Stimulated activated CD8-positive, alpha-beta memory T cell treated with anti-CD3 and anti-CD28 coated beads, Interleukin-15, amount 100 ng/mL, for 4 hours (primary cell): ENCODE measurements at regions not wholly inside any gene's neighbourhood (a gene's known extent, or its start where the extent isn't known, plus 50 kb on each side); places are given as distances from the start of the nearest gene placed in this dataset.

Experiments
- DNase-seq, 2 donors: peaks; one replicate each; pipeline ENCODE4 v3.0.0-alpha.2; 2020; ENCODE audit warnings: low read depth in 2 of 2

- no peak for DNase-seq
Observed at GRCh38 chr5:174288439-174288838, 242.9 kb downstream of the NSG2 start.

GRCh38 chr5:174291162-174291561, 245.7 kb downstream of the NSG2 start:
- DNase-seq, result no peak

- no peak for DNase-seq
Observed at GRCh38 chr5:174292348-174292747, 246.8 kb downstream of the NSG2 start.

GRCh38 chr5:174293006-174293405, 247.5 kb downstream of the NSG2 start:
- no peak for DNase-seq

- DNase-seq, result no peak
Observed at GRCh38 chr5:174293481-174293880, 248.0 kb downstream of the NSG2 start.

- no peak for DNase-seq
Observed at GRCh38 chr5:174294891-174295620, 249.6 kb downstream of the NSG2 start.

- DNase-seq, result no peak
Observed at GRCh38 chr5:174295702-174296436, 250.4 kb downstream of the NSG2 start.

- DNase-seq, result no peak
Observed at GRCh38 chr5:174300118-174300940, 254.8 kb downstream of the NSG2 start.

- DNase-seq, result no peak
Observed at GRCh38 chr5:174300941-174301761, 255.6 kb downstream of the NSG2 start.

GRCh38 chr5:174301848-174302625, 256.5 kb downstream of the NSG2 start:
- DNase-seq, result no peak

- no peak for DNase-seq
Observed at GRCh38 chr5:174303035-174303434, 257.5 kb downstream of the NSG2 start.

GRCh38 chr5:174303437-174304045, 258.0 kb downstream of the NSG2 start:
- DNase-seq, result no peak

GRCh38 chr5:174305241-174305681, 259.8 kb downstream of the NSG2 start:
- no peak for DNase-seq

- no peak for DNase-seq
Observed at GRCh38 chr5:174306345-174307030, 261.0 kb downstream of the NSG2 start.

- no peak for DNase-seq
Observed at GRCh38 chr5:174307031-174307408, 261.5 kb downstream of the NSG2 start.

- DNase-seq, result no peak
Observed at GRCh38 chr5:174307656-174308271, 262.3 kb downstream of the NSG2 start.

- no peak for DNase-seq
Observed at GRCh38 chr5:174309131-174309795, 263.8 kb downstream of the NSG2 start.

- DNase-seq, result no peak
Observed at GRCh38 chr5:174310243-174310642, 264.7 kb downstream of the NSG2 start.

- no peak for DNase-seq
Observed at GRCh38 chr5:174310706-174311105, 265.2 kb downstream of the NSG2 start.
